M059J (cell line): ENCODE measurements at regions not wholly inside any gene's neighbourhood (a gene's known extent, or its start where the extent isn't known, plus 50 kb on each side); places are given as distances from the start of the nearest gene placed in this dataset.
A peak's percentile ranks its signal among the peaks of the same experiment; 100 is the strongest.
"Not testable (repeated sequence)": the region's sequence is repeated elsewhere in the genome, so short reads cannot be mapped to it uniquely, and the experiment has no call there.

Source experiments
- DNase-seq: peaks from one replicate; pipeline ENCODE4 v3.0.0-alpha.2; 2012; ENCODE audit warnings: low read depth

DNA sequence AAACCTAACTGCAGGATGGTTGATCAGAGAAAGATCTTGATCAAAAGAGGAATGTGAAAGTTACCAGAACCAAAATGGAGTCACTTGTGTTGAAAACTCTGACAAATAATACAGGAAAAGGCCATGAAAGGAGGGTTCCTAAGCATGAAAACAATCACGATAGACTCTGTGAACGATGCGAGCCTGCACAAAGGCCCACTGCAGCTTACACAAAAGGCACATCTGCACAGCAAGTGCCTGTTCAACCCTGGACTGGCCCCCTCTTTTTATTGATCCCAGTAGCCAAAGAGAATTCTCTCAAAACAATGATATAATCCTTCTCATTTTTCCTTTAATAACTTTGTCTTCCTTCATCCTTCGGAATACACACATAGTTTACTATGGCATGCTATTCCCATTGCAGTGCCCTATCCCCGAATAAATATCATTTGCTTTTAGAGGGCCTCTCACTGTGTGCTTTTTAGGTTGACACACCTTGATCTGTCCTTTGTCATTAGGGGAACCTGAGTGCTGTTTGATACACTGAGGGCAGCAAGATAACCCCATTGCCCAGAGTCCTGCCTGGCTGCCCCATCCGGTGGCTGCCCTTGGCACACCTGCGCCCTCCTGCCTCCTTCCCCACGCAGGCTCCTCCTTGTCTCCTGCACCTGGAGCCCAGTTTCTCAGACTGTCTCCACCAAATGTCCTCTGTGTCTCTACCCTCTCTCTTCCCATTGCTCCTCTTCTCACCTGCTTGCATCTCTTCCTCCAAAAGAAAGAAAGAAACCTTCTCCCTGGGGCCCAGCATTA, 98.3 kb upstream of the FRMD1 start:
- DNase-seq = no peak

DNA sequence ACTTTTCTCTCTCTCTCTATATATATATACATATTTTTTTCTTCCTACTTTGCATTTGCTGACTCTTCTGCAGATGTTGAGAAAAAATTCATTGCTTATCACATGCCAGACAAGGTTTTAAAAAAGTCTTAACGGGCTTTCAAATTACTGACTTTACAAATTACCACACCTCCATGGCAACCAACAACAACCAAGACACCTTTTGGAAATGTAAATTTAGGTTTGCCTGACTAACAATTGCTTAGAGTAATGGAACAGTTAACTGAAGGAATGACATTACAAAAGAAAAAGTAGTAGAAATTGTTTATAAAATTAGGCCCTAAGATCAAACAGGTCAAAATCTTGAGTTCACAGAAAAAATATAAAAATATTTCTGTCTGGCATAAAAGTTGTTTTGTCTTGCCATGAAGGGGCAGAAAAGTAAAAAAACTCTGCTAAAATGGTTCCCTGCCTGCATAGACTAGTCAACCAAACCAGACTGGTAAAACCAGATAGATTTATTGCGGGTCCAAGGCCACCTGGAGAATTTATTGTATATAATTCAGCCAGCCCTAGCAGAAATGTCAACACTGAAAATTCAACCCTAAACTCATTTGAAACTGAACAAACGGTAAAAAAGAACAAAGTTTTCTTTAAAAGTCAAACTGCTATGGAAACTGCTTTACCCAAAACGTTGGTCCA, 92.8 kb upstream of the FRMD1 start:
- no peak for DNase-seq

DNA sequence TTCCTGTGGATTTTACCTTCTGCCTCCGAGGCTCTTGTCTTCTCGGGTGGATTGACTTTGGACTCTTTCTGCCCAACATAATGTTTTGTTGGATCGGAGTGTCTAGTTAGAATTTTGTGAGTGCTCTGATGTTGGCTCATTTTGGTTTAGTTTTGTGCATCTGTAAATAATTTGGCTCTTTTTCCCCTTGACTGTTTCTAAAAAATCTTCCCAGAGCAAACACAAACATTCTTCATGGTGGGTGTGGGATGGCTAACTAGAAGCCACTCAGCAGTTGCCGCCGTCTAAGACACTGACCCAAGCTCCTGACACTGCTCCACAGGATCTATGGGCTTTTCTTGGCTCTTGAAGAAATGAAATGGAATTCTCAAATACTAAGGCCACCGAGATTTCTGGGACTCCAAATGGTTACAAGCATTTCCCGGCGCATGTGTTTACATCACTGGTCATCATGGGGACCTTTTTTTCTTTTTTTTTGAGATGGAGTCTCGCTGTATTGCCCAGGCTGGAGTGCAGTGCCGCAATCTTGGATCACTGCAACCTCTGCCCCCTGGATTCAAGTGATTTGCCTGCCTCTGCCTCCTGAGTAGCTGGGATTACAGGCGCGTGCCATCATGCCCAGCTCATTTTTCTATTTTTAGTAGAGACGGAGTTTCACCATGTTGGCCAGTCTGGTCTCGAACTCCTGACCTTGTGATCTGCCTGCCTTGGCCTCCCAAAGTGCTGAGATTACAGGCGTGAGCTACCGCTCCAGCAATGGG, 92.0 kb upstream of the FRMD1 start:
- DNase-seq = no peak

DNA sequence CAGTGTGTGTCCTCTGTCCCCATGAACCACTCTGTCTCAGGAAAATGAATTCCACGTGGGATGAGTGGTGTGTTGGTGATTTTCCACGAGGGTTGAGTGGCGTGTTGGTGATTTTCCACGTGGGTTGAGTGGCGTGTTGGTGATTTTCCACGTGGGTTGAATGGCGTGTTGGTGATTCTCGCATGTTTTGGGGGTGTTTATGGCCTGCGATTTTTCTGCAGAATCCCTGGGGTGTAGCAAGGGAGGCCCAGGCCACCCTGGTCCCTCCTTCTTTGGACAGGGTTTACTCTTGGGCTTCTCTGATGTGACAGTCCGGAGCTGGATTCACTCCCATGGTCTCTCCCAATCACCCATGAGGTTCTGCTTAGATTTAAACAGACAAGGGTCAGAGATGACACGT, 90.6 kb upstream of the FRMD1 start:
- no peak for DNase-seq

DNA sequence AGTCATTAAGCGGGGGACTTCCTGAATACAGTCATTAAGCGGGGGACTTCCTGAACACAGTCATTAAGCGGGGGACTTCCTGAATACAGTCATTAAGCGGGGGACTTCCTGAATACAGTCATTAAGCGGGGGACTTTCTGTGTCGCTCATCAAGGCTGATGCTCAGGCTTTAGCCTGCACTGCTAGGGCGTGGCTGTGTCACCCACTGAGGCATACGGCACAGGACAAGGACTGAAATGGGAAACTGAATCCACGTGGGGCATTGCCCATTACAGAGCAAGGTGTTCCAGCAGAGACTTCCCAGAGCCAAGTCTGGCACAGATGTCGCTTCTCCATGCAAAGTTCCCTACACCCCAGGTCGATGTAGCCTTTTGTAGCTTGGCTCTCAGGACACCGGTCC, 89.9 kb upstream of the FRMD1 start:
- DNase-seq = not testable (repeated sequence)

DNA sequence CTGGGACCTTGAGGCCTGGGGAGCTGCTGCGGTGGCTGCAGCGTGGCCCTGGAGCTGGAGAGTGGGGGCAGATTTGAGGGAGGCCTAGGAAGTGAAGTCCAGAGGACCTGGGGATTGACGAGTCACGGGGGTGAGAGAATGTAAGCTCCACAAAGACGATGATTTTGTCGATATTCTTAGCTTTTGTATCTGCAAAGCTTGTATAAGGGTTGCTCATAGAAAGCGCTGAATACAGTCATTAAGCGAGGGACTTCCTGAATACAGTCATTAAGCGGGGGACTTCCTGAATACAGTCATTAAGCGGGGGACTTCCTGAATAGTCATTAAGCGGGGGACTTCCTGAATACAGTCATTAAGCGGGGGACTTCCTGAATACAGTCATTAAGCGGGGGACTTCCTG, 89.3 kb upstream of the FRMD1 start:
- not testable (repeated sequence) for DNase-seq

DNA sequence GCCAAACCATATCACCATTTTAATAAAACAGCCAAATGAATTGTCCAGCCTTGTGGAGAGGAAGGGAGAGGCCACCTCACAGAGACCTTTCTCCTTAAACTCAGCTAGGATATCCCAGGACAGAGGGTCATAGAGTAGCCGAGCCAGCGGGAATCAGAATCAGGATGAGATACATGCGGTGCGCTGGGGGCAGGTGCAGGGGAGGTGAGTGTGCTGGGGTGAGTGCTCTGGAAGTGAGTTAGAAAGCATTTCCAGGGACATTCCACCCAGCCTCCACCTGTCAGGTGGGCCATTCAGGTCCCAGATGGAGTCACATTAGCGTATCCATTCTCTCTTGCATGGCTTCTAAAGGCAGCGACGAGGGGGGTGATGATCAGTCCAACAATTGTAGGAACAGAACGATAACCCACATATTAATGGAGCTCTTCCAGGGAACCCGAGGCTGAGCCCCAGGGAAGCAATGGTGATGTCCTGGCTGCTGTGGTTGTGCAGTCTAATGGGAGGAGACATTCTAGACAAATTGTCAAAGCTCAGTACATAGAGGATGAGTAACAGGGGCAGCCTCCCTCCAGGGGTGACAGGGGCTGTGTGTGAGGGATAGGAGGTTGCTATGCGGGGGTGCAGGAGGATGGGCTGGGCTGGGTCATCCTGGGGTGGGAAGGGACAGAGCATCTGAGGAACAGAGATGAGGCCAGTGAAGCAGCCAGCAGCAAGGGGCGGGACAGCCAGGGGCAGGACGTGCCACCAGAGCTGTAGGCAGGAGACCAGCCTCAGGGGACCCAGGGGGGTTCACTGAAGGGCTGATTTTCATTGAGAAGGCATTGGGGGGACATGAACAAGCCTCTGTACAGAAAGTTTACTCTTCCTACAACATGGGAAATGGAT, 88.7 kb upstream of the FRMD1 start:
- DNase-seq = no peak

DNA sequence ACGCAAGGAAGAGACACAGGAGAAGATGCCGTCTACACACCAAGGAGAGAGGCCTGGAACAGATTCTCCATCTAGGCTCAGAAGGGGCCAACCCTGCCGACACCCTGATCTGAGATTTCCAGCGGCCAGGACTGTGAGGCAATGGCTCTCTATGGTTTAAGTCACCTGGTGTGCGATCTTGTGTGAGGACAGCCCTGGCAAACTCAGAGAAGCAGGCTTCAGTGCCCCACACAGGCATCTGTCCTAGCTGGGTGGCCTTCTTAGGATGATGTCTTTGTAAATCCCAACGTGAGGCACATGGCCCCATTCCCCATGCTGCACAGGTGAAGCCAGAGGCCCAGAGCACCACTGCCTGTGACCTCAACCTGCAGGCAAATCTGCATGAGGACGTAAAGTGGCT, 87.6 kb upstream of the FRMD1 start:
- DNase-seq = no peak

DNA sequence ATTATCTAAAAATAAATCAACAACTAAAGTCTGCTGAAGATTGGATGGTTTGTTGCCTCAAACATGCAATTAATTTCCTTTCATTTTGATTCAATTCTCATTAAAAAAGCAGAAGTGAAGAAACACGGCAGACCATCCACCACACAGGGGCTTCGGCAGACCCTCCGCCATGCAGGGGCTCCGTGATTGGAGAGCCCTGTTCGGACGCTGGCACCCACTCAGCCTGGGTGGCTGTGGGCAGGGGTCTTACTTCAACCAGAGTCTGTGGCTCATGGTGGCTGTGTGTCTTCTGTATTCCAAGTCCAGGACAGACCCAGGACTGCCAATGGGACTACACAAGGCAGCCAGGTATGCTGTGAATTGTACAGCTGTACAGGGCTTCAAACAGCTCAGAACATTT, 86.9 kb upstream of the FRMD1 start:
- DNase-seq = no peak

DNA sequence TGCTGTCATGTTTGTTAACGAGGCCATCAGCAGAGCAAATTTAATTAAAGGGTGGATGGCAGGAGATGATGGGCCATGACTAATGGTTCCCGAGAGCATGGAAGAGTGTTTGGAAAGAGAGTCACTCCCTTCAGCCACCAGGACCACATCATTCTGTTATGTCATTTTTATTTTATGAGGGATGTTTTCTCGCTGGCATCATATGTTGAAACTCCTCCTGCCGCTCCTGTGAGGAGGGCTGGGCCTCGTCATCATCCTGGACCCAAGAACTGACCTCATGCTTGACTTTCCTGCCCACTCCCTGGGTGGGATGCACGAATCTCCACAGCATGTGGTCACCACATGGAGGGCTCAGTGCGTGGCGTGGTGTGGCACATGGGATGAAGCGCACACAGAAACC, 86.4 kb upstream of the FRMD1 start:
- DNase-seq = peak; percentile 42

DNA sequence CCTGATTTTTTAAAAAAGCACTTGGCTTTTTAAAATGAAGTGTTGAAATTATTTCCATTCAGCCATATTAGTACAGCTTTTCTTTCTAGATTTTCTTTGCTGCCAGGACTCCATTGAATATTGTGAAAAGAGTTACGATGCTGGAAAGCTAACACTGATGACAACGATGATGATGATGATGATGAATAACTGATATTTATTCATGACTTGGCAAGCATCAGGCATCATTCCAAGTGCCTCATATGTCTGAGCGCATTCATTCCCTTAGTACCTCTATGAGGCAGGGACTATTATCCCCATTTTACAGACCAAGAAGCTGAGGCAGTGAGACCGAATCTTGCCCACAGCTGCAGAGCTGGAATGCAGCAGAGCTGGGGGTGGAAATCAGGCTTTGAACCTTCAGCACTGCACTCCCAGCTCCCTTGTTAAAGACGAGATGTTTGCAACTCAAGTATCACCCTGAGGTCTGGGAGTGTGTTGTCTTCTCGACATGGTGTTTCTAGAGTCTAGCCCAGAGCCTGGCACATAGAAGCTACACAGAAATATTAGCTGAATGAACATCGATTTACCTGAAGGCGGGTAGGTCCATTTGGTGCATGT, 85.5 kb upstream of the FRMD1 start:
- DNase-seq = no peak

DNA sequence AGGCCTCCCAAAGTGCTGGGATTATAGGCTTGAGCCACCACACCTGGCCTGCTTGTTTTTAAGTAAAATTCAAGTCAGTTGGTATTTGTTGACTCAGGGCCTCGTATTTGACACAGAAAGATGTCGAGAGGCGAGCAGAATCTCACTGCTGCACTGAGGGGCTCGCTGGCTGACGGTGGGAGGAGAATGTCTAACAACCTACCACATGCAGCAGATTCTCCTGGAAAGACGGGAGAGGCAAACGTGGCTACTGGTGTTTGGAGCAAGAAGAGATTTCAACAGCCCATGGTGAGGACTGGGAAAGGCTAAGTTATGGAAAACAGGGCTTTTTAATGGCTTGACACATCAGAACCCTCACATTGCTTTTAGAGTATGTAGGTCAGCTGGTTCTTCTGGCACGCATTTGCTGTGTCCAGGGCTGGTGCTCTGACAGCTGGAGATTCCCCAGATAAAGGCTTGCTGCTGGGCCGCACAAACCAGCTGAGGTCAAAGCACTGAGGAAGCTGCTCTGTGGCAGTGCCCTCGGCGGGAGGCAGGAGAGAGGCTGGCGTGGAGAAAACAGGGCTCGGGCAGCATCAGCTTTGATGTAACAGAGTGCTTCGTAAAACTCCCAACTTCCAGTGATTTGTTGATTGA, 84.2 kb upstream of the FRMD1 start:
- DNase-seq = peak; percentile 57

DNA sequence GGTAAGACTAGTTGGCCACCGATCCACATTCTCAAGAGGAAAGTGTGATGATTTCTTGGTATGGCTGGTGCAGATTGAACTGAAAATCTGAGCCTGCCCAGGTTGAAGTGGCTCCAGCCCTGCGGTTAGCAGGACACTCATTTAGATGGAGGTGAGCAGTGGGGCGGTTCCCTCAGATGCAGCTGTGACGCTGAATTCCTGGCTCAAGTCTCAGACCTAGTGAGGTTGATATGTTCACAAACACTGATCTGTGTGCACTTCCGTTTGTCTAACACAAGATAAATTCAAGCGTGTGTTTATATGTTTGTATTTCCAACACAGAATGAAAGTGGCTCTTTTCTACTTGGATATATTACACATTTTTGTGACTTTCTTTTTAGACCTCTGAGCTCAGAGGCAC, 83.4 kb upstream of the FRMD1 start:
- no peak for DNase-seq

DNA sequence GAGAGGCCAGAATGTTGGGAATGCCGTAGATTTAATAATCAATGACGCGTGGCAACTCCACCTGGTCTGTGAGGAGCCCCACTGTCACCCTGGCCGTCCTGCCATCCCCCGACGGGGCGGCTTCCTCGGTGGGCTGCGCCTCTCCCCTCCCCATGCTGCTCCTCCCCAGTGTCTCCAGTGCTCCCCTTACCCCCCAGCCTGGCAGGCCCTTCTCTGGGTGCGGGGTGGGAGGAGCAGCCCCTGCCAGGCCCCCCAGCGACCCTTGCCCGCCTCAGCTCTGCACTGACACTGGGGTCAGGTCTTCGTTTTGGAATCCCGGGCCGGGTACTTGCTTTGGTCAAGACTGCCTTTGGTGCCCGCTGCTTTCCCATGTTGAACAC, 82.3 kb upstream of the FRMD1 start:
- no peak for DNase-seq

DNA sequence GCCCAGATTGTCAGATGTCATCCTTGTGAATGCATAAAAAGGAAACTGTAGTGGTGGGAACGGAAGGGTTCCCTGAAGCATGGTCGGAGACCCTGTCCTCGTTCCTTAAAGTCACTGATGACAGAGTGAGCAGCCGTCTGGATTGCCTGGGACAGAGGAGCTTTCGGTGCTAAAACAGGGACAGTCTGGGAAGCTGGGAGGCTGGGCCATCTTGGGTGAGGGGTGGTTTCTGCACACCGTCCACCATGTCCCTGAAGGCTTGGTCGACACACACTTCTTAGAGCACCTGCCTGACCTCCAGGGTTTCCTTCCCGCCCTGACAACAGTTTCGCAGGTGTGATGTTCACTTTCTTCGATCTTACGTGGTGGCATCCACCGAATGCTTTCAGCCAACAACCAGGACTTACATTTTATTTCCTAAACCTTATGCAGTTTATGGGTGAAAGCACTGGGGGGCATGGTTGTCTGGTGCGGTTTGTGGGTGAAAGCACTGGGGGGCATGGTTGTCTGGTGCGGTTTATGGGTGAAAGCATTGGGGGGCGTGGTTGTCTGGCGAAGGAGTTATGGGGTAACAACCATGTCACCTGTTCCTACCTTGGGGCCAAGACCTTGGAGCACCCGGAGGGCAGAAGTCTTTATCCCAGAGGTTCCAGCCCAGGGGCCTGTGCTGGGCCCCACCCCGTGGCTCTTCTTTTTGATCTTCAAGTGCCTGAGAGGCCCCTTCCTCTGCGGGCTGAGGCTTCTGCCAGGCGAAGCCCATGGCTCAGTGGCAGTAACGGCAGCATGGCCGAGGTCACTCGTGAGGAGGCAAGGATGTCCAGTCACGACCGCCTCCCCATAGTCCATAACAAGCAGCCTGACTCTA, 81.7 kb upstream of the FRMD1 start:
- no peak for DNase-seq

DNA sequence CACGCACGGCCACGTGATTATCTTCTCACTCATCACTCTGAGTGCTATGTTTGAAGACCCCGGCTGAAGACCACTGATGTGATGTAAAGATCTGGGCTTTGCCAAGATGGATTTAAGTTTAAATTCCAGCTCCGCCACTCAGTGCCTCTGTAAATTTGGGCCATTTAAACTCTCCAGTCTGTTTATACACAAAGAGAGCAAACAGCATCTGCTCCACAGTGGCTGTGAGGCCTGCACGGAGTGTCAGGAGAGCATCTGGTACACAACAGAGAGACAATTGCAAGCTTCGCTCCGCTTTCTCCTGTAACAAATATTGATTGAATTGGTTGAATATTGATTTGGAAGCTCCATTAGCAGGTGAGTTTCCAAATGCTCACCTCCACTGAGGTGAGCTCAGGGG, 80.5 kb upstream of the FRMD1 start:
- no peak for DNase-seq

DNA sequence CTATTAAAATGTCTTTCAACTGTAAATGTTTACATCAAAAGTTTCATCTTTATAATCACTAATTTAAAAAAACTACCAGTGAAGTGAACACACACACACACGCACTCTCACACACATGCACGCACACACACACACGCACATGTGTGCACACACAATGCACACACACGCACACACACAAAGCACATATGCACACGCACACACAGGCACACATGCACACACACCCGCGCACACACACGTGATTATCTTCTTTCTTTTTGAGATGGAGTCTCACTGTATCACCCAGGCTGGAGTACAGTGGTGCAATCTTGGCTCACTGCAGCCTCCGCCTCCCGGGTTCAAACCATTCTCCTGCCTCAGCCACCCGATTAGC, 80.0 kb upstream of the FRMD1 start:
- no peak for DNase-seq

DNA sequence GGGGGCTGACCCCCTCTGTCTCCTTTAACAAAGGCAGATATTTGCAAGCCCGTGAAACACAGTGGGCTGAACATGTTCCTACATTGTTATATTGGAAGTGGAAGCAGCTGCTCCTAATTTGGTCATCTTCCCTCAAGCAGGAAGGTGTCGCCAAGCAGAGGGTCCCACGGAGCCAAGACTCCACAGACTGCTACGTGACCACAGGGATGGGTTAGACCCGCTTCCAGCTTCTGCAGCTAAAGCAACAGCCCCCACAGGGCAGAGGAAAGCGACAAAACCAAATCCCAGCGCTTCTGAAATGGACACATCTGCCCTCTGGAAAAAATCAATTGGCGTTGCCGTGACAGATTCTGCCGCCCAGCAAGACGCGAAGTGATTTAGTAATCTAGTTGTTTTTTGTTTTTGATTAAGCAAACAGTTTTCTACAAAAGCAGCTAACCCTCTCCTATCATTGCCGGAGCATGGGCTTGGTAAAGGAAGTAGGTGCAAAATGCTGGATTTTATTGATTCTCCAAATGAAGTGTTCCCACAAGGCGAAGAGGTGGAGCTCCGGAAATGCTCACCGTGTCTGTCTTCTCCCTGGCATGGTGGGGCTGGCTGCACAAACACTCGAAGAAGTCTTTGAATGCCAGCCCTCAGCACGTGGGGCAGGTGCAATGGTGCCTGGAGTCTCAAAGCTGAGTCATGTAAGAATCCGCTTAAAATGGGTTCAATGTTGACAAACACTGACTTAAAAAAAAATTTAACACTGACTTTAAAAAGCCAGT, 79.4 kb upstream of the FRMD1 start:
- DNase-seq = peak; percentile 51
